ENCODE measurements at regions not wholly inside any gene's neighbourhood (a gene's known extent, or its start where the extent isn't known, plus 50 kb on each side); places are given as distances from the start of the nearest gene placed in this dataset.

- TF ChIP-seq GATA2 (IDR thresholded peaks at IDR 0.05; ENCODE audit: low read depth, low read length) (no peak), GATA3 (IDR thresholded peaks at IDR 0.05; ENCODE audit: low read depth, low read length) (no peak)
These were observed 94.5 kb upstream of the FGF3 start for GRCh38 chr11:69913591-69914285.
